ENCODE measurements at regions not wholly inside any gene's neighbourhood (a gene's known extent, or its start where the extent isn't known, plus 50 kb on each side); places are given as distances from the start of the nearest gene placed in this dataset.
A peak's percentile ranks its signal among the peaks of the same experiment; 100 is the strongest.

DNA sequence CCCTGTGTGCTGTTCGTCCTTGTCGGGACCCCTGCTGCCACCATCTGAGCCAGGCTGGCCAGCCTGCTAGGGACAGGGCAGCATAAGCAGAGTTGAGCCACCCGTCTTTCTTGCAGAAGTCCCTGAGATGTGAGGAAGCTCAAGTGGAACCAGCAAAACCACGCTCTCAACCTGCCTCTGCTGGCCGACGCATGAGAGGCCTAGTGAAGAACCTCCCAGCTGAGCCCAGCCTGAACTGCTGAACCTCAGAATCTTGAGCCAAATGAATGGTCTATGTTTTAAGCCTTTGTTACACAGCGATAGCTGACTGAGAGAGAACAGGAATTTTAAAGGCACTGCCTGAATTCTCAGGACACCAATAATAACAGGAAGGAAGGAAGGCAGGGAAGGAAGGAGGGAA is 98.9 kb upstream of the ADRA2C start:
- no peak for DNase-seq

DNA sequence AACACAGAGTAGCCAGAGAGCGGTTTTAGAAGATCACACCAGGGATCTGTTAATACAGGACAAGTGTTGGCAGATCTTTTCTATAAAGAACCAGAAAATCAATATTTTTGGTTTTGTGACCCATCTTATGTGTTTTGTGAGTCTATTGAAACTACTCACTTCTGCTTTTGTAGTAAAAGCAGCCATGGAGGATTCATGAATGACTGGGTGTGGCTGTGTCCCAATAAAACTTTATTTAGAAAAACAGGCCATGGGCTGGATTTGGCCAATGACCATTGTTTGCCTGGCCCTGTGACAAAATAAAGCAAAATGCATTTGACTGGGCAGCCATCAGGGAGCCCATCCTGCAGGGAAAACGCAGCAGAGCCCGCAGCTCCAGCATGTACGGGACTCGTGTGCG is 99.9 kb upstream of the ADRA2C start:
- DNase-seq: no peak

DNA sequence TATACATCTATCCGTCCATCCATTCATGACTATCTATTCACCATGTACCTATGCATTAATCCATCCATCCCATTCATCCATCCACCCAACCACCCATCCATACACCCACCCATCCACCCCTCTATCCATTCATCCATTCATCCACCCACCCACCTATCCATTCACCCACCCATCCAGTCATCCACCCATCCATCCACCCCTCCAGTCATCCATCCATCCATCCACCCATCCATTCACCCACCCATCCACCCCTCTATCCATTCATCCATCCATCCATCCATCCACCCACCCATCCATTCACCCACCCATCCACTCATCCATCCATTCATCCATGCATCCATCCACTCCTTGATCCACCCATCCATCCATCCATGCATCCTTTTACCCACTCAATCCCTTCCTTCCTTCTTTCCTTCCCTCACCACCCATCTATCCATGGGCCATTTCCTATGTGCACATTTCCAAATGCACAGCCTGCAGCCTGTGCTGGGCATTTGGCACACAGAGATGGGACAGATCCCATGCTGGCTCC is 100.8 kb upstream of the ADRA2C start:
- DNase-seq: no peak

DNA sequence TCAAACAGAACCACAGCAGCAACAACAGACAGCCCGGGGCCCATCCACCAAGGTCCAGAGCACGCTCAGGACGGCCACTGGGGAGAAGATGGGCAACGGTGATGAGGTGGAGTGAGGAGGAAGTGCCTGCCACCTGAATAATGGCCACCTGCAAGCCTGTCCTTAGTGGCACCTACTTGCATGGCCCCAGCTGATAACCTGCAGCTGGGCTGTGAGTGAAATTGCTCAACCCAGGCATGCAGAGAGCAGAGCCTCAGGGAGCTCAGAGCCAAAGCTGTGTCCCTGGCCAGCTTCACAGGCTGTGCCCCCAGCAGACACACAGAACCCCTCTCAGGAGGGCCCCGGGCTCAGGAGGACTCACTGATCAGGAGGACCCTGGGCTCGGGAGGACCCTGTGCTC is 102.4 kb upstream of the ADRA2C start:
- no peak for DNase-seq

DNA sequence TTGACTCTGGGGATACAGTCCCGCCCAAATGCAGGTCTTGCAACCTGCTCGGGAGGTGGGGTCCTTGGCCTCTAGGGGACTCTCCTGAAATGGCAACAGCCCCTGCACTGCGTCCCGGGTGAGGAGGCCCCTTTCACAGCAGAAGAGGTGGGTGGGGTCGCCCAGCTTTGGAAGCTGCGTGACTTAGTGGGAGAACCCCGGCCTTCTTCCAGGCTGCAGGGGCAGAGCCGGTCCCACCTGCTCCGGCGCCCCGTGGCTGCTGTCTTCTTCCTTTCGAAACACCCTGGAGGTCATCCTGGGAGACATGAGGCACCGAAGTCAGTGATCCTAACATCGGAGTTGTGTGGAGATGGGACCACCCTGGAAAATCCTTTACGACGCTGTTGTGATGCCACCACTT is 103.7 kb upstream of the ADRA2C start:
- no peak for DNase-seq

DNA sequence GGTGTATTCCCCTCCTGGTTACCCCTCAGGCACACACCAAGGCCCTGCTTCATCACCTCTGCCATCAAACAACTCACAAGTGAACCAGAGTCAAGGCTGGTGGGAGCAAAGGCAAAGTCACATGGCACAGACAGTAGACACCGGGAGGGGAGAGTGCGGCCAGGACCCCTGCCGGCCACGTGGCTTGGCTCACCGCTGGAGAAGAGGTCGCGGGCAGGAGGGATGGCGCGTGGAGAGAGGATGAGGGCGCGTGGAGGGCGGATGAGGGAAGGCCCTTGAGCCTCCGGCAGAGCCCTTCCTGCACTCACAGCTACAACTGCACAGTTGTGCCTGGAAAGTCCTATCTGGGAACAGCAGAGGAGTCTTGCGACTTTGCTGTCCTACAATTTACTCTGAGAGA is 104.2 kb upstream of the ADRA2C start:
- DNase-seq: no peak

DNA sequence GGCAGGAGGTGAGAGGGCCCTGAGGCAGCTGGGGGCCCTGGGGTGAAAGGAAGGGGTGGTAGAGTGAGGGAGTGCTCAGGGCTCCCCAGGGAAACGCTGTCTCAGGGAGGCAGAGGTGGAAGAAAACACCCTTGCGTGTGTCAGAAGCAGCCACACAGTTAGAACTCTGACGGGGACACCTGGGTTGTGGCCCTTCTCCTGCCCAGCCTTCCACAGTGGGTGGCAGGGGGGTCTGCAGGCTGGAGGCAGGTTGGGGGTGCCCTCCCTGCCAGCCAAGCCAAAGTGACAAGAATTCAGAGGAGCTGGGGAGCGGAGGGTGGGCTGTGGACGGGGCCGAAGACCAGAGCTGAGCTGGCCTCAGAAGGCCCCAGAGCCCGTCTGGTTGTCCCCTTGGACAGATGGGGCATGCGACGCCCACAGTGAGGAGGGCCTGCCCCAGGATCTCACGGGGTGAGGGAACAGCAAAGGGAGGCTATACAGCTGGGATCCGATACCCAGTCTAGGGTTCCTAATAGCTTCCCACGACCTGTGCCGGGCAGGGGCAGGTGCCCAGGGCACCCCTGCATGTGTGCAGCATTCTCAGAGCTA is 105.2 kb upstream of the ADRA2C start:
- no peak for DNase-seq

DNA sequence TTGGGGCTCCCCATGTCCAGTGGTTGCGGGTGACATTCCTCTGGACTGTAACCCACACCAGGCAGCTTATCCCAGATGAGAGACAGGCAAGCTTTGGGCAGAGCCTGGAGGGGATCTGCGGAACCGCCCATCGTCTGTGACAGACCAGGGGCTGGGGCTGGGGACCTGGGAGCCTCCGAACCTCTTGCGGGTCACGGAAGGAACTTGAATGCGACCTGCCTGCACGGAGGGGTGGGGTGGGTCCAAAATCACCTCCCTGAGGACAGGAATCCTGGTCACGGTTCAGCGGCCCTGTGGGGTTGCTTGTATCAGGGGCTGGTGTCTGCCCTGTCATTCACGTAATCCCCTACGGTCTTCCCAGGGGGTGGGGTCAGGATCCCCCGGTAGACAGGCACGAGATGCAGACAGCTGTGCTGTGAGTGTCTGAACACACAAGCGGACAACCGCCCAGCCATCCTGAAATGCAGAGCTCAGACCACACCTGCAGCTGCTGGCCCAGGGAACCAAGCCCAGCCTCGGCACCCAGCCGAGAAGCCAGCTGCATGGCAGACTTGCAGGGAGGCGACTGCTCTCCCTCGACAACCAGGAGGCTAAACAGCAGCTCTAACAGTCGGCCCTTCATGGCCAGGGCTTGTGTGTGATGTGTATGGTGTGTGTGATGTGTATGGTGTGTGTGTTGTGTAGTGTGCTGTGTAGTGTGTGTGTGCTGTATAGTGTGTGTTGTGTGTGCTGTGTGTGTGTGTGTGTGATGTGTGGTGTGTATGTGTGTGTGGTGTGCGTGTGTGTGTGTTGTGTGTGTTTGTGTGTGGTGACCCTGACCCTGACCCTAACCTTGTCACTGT is 105.9 kb upstream of the ADRA2C start:
- peak; percentile 37 for DNase-seq

DNA sequence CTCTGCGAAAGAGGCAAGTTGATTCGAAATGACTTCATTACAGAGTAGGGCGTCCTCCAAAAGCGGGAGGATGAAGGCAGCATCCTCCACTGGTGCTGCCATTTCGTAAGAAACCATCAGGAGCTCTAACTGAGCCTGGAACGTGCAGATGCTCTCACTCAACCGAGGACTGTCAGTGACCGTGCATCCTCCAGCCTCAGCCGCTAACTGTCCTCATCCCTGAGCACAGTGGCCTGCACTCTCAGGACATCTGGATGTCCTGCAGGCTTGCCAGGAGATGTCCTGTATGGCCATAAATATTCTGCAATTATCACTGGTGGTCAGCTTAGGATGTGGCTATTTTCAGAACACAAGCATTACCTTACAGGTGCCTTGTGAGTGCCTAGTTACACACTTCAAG is 107.1 kb upstream of the ADRA2C start:
- DNase-seq: no peak

DNA sequence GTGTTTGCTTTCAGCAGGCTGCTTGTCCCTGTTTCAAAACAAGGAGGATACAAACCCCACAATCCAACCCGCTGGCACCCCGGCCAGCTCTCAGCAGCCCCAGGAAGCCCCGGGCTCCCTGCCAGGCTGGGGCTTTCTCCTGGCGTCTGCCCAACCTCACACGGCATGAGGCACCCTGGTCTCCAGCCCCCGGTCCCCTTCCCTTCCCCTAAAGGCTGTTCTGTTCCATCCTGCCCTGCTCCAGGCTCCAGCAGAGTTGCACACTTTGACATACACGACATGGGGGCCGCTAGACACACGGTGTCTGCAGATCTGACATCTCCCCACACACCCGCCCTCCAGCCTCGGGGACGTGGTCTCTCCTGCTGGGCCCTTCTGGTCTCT is 107.7 kb upstream of the ADRA2C start:
- no peak for DNase-seq

DNA sequence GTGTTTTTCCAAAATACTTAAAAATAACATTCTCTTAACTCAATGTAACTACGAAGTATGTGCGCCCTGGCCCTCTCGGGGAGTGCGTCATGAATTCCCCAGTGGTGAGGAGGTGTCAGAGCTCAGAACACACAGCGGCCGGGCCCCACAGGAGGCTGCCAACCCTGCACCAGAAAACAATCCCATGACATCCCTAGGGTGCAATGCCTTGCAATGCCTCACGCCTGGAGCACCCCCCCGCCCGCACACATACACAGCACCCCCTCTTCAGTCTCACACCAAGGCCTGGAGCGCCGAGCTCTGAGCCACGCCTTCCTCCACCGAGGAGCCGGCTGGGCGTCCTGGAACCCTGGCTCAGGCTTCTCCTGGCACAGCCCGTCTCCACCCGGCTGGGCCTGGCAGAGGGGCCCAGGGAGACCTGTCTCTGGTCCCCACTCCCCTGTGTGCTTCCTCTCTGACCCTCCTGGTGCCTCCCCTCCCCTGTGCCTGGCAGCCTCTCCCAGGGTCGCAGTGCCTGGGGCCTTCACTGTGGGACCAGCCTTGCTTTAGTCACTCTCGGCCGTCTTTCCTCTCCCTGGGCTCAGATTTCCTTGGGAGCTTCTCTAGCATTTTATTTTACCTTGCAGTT is 108.2 kb upstream of the ADRA2C start:
- no peak for DNase-seq

DNA sequence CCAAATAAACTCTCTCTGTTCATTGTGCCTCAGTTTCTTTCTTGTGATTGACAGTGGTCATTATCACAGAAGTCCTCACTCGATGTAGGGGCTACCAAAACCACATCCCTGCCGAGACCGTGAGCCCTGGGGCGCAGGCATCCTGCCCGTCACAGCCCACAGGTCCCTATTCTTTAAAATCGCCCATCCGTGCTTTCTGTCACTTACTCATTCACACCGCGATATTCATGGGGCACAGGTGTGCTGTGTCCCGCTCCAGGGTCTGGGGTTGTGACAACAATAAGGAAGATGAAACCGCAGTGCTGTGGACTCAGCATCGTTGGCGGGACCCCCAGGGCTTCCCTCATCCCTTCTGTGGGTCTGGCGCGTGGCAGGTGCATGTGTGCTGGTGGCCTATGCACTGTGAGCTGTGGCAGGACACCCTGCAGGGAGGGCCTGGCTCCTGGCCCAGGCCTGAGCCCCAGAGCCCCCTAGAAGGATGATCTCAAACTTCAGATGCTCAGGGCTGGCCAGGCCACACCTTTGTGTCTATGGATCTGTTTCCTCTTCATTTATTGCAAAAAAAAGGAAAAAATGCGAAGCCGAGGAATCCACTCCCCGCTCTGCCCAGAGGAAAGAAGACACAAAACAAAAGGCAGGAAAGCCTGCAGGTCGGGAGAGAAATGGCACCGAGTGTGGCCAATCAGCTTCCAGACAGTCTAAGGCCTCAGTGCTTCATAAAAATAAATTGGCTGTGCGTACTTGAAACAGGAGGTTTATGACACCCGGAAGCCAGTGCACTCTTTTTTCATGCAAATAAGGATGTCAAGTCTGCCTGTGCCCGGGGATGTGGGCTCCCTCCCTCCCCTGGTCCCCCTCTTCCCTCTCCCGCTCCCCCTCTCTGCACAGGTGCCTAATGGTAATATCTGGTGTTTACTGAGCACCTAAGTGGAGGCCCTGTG is 109.5 kb upstream of the ADRA2C start:
- DNase-seq: no peak

DNA sequence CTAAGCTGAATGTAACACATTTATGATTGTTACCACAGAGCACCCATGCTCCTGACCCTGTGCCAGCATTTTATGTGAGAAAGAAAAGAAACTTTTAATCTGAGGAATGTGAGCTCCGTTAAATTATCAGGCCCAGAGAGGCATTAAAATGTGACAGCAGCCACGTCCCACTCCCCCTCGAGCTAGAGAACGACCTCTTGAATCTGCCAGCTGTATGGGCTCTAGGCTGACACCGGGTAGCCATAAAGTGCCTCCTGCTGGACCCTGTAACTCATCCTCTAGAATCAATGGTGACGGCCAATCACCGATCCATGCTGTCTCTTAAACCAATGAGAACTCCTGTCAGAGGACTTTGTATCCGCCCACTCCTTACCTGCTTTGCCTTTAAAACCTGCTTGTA is 110.2 kb upstream of the ADRA2C start:
- DNase-seq: no peak

DNA sequence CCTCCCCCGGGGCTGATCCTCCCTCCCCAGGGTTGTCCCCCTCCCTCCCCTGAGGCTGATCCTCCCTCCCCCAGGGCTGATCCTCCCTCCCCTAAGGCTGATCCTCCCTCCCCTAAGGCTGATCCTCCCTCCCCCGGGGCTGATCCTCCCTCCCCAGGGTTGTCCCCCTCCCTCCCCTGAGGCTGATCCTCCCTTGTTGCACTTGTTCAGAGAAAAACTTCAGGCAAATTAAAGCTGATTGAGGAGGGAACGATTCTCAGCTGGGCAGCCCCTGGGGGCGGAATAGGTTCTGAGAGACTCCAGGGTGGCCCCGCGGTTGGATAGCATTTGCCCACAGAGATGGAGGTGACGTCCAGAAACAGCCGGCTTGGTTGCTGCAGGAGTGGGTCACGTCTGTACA is 110.7 kb upstream of the ADRA2C start:
- DNase-seq: no peak

DNA sequence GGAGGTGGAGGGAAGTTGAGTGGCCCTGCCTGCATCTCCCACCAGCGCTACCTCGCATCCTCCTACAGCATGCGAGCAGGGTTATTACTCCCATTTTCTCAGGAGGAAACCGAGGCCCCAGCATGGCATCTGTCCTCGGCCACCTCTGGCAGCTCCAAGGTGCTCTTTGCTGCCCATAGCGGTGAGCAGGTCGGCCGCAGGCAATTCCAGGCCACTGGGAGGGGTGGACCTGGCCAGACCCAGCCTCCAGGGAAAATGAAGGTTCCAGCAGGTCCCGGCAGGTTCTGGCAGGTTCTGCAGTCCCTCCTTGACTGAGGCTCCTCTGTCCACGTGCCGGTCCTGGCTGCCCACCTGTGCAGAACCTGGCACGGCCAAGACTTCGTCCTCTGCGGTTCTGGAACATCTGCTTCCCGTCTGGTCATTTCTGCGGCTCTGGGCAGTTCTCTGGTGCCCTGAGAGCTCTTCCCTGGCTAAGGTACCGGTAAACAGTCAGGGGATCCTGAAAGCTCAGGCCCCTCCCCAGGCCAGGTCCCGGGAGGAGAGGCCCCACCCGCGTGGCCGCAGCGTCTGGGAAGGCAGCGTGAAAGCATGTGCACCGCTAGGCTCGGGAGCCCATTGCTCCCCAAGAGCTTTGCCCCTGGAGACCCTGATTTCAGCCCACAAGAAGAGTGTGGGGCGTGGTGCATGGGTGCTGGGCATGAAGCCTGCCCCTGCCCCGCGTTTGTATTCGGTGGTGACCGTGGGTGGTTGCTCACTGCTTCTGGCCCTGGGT is 112.0 kb upstream of the ADRA2C start:
- no peak for DNase-seq

DNA sequence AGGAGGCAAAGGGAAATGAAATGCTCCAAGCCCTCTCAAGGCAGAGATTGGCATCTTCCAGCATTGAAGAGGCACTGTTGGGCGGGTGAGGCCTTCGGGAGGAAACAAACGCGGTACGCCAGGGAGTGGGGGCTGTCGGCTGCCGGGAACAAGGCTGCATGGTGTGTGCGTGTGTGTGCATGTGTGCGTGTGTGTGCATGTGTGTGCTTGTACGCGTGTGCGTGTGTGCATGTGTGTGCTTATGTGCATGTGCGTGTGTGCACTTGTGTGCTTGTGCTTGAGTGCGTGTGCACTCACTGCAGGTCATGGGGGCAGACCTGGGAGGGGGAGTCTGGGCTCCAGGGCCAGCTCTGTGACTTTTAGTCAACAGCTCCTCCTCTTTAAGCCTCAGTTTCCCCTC is 113.6 kb upstream of the ADRA2C start:
- DNase-seq: no peak

DNA sequence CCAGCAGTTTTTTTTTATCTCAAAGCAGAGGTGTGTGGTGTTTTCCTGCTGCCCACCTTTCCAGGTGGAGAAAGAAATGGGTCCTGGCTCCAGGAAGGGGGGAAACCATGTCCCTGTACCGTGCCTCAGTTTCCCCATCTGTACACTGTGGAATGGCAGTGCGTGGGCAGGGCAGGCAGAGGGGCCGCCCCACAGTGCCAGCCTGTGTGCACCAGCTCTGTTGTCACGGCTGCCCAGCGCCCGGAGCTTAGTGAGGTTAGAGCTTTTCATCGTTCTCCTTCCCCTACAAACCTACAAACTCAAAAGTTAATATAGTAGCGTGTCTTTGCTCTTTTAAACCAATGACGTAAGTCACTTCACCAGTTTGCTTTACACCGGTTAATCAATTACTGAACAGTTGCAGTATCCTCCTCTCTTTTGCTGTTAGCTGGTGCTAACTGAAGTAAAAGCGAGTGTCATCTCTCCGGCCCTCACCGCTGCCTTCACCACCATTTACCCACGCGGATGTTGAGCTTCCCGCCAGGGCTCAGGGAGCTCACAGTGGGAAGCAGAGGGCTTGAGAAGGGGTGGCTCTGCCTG is 114.8 kb upstream of the ADRA2C start:
- DNase-seq: no peak

DNA sequence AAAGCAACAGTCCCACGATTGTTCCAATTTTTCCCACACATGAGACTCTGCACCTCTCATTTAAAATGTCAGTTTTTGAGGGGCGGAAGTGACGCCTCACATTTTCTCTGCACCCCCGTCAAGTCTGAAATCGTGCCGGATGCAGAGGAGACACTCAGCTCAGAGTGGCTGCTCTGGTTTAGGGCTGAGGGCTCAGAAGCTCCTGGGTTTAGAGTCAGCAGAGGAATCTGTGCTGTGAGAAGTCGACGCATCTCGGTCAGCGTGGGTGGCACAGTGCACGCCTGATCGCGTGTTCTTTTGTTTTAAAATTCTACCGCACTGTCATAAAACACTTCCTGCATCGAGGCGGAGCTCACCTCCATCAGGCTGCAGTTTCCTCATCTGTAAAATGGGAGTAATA is 116.7 kb upstream of the ADRA2C start:
- no peak for DNase-seq

DNA sequence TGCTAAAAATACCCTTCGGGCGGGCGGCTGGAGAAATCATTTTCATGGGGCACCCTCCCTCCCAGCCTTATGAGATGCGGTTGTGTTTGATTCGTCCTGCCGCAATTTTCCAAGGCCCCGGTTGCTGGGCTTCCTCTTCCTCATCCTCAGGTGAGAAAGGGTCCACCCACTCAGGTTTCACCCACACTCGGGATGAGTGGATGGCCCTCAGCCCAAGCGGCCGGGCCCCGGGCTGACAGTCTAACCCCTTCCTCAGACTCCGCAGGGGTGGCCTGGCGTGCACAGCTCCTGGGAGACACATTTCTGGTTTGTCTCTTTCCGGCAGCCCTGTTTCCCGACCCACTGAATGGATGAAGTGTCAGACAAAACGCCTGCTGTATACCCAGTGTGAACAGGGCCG is 116.5 kb upstream of the LRPAP1 start:
- DNase-seq: no peak

DNA sequence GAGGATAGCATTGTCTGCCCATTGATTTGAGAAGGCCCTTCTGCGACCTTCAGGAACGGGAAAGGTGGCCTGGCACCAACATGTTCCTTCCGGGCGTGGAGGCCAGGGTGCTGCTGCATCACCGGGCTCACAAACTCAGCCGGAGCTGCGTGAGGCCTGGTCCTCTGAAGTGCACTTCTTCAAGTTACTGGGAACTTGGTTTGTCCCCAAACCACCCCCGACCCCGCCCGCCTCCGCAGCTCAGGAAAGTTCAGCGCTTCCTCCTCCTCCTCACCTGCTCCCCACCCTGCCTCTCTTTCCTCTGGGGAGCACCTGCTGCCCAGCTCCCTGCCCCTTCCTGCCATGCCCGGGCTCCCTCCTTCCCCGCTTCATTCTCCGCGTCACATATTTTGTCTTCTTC is 116.0 kb upstream of the LRPAP1 start:
- no peak for DNase-seq

DNA sequence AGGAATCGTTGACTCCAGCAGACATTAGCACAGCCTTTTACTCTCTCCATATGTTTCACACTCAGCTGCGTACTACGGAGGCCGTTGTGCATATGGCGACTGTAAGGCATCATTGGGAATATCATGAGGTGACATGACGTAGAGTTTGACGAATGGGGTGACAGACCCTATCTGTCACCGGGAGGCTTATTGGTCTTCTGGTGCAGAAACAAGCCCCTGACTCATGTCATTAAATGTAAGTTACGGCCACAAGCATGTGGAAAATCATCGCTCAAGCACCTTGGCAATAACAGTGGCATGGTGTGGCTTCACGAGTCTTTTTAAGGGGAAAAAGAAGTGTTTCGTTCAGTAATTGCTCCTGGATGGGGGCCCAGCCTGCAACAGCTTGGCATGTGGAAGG is 115.2 kb upstream of the LRPAP1 start:
- DNase-seq: no peak
